H1 (cell line): ENCODE measurements at regions not wholly inside any gene's neighbourhood (a gene's known extent, or its start where the extent isn't known, plus 50 kb on each side); places are given as distances from the start of the nearest gene placed in this dataset.

Experiments used
- CTCF ChIA-PET: fragments of 300-600 bp; sonication (Branson Sonifier 250); formaldehyde crosslinking; loops from one replicate; lab custom pipeline; 2021; ENCODE audit not compliant: partially characterized antibody; lab: Charles Lee
- POLR2A ChIA-PET: fragments of 300-600 bp; sonication (Branson Sonifier 250); formaldehyde crosslinking; loops from one replicate; lab custom pipeline; 2021; ENCODE audit warnings: inconsistent platforms; ENCODE audit not compliant: partially characterized antibody; lab: Charles Lee
- DNase-seq, 2 experiments: peaks; one replicate each; pipeline versions ENCODE4 v3.0.0 to v3.0.0-alpha.2; 2010 to 2022; ENCODE audit warnings: low spot score in 2 of 2, low read depth in 1 of 2, mixed read lengths in 1 of 2
- FAIRE-seq: peaks from 2 replicates; lab custom pipeline; 2011; peaks lifted over from hg19 to GRCh38; lab: Jason Lieb, UNC
- H2AFZ ChIP-seq: 2 replicates; pipeline ENCODE4 v1.8.1; 2012; ENCODE audit warnings: low read length, inconsistent platforms
- H2AK5ac ChIP-seq: 2 replicates; pipeline ENCODE4 v1.6.1; 2013; ENCODE audit warnings: low read depth, low read length
- H2BK120ac ChIP-seq: replicated peaks from 2 replicates; pipeline ENCODE3; 2013; ENCODE audit warnings: low read depth, low read length, inconsistent platforms
- H2BK12ac ChIP-seq: 2 replicates; pipeline ENCODE4 v1.6.1; 2013; ENCODE audit warnings: low read depth, low read length
- H2BK15ac ChIP-seq: 2 replicates; pipeline ENCODE4 v1.6.1; 2013; ENCODE audit warnings: low read length
- H2BK20ac ChIP-seq: 2 replicates; pipeline ENCODE4 v1.6.1; 2013; ENCODE audit warnings: low read length
- H2BK5ac ChIP-seq: 2 replicates; pipeline ENCODE4 v1.6.1; 2013; ENCODE audit warnings: low read depth, low read length
- H3K14ac ChIP-seq: 2 replicates; pipeline ENCODE4 v1.6.1; 2013; ENCODE audit warnings: inconsistent platforms; ENCODE audit not compliant: insufficient read length
- H3K18ac ChIP-seq: 2 replicates; pipeline ENCODE4 v1.6.1; 2013; ENCODE audit warnings: low read length; ENCODE audit errors: extremely low read depth
- H3K23ac ChIP-seq: 2 replicates; pipeline ENCODE4 v1.6.1; 2013; ENCODE audit warnings: inconsistent platforms; ENCODE audit not compliant: insufficient read length
- H3K23me2 ChIP-seq: 2 replicates; pipeline ENCODE4 v1.6.1; 2013; ENCODE audit warnings: low read depth, low read length
- H3K27ac ChIP-seq: 2 replicates; pipeline ENCODE4 v1.6.1; 2011; ENCODE audit warnings: low read depth, low read length, inconsistent platforms
- H3K27me3 ChIP-seq, 4 experiments: replicated peaks in 1 of 4; 1 replicate in 1 of 4; 2 replicates in 3 of 4; pipeline versions ENCODE4 v1.6.1 to v1.8.1; 2011 to 2013; ENCODE audit warnings: low read length in 3 of 4, mild to moderate bottlenecking in 3 of 4, inconsistent platforms in 2 of 4, mixed read lengths in 2 of 4, moderate library complexity in 1 of 4; ENCODE audit not compliant: control insufficient read depth in 3 of 4, insufficient read depth in 3 of 4; ENCODE audit errors: extremely low read depth in 1 of 4
- H3K36me3 ChIP-seq, 4 experiments: 2 replicates each; pipeline versions ENCODE4 v1.6.1 to v1.8.1; 2011 to 2013; ENCODE audit warnings: mild to moderate bottlenecking in 4 of 4, low read length in 3 of 4, moderate library complexity in 2 of 4, control low read depth in 1 of 4, inconsistent platforms in 1 of 4; ENCODE audit not compliant: insufficient read depth in 4 of 4, control insufficient read depth in 2 of 4
- H3K4ac ChIP-seq: replicated peaks from 2 replicates; pipeline ENCODE3; 2013; ENCODE audit warnings: low read length, low read depth, mixed read lengths, inconsistent platforms; ENCODE audit not compliant: insufficient read length
- H3K4me1 ChIP-seq, 4 experiments: replicated peaks in 1 of 4; 1 replicate in 1 of 4; 2 replicates in 3 of 4; pipeline versions ENCODE4 v1.6.1 to v1.8.1; 2011 to 2013; ENCODE audit warnings: low read length in 3 of 4, inconsistent platforms in 2 of 4, mixed read lengths in 1 of 4; ENCODE audit not compliant: insufficient read depth in 4 of 4, control insufficient read depth in 3 of 4
- H3K4me2 ChIP-seq, 2 experiments: 2 replicates each; pipeline versions ENCODE4 v1.6.1 to v1.8.1; 2011 to 2013; ENCODE audit warnings: low read depth in 2 of 2, low read length in 2 of 2, control low read depth in 1 of 2, inconsistent platforms in 1 of 2, mild to moderate bottlenecking in 1 of 2; ENCODE audit not compliant: insufficient read depth in 1 of 2
- H3K4me3 ChIP-seq, 4 experiments: fragments of 200-600, 300-600 bp in 1 of 4; sonication (generic), shearing (Covaris generic), sonication (Bioruptor Twin) in 1 of 4; 2 replicates each; pipeline versions ENCODE4 v1.5.1 to v1.8.1; 2011 to 2016; ENCODE audit warnings: low read length in 4 of 4, low read depth in 3 of 4, control low read depth in 2 of 4, inconsistent platforms in 2 of 4, mild to moderate bottlenecking in 2 of 4, mixed read lengths in 1 of 4, moderate library complexity in 1 of 4; ENCODE audit not compliant: insufficient read depth in 2 of 4; ENCODE audit errors: extremely low read depth in 1 of 4
- H3K56ac ChIP-seq: replicated peaks from 2 replicates; pipeline ENCODE3; 2013; ENCODE audit warnings: low read depth, mild to moderate bottlenecking, mixed read lengths, low read length, inconsistent platforms; ENCODE audit not compliant: insufficient read length
- H3K79me1 ChIP-seq: 2 replicates; pipeline ENCODE4 v1.6.1; 2013; ENCODE audit warnings: low read depth, low read length, control low read depth
- H3K79me2 ChIP-seq, 2 experiments: 2 replicates each; pipeline versions ENCODE4 v1.6.1 to v1.8.1; 2012 to 2013; ENCODE audit warnings: low read length in 2 of 2, mild to moderate bottlenecking in 2 of 2, inconsistent platforms in 1 of 2; ENCODE audit not compliant: insufficient read depth in 2 of 2, control insufficient read depth in 1 of 2
- H3K9ac ChIP-seq, 4 experiments: replicated peaks in 1 of 4; 1 replicate in 1 of 4; 2 replicates in 3 of 4; pipeline versions ENCODE4 v1.6.1 to v1.8.1; 2011 to 2013; ENCODE audit warnings: low read depth in 3 of 4, low read length in 3 of 4, control low read depth in 2 of 4, mild to moderate bottlenecking in 2 of 4, moderate library complexity in 2 of 4, inconsistent platforms in 1 of 4; ENCODE audit errors: extremely low read depth in 1 of 4
- H3K9me3 ChIP-seq, 2 experiments: 2 replicates each; pipeline versions ENCODE4 v1.6.1 to v1.8.1; 2012 to 2013; ENCODE audit warnings: mild to moderate bottlenecking in 2 of 2, moderate library complexity in 2 of 2, control low read depth in 1 of 2, inconsistent platforms in 1 of 2, low read depth in 1 of 2, low read length in 1 of 2, mixed read lengths in 1 of 2; ENCODE audit not compliant: insufficient read depth in 2 of 2
- H4K20me1 ChIP-seq, 2 experiments: replicated peaks in 1 of 2; 2 replicates each; pipeline versions ENCODE3 to v1.8.1; 2011 to 2013; ENCODE audit warnings: inconsistent platforms in 2 of 2, low read length in 2 of 2, mild to moderate bottlenecking in 1 of 2; ENCODE audit not compliant: insufficient read depth in 2 of 2, control insufficient read depth in 1 of 2
- H4K5ac ChIP-seq: 2 replicates; pipeline ENCODE4 v1.6.1; 2013; ENCODE audit warnings: low read length, low read depth, mixed read lengths, inconsistent platforms; ENCODE audit not compliant: insufficient read length
- H4K8ac ChIP-seq: 2 replicates; pipeline ENCODE4 v1.8.0; 2013; ENCODE audit warnings: mild to moderate bottlenecking, moderate library complexity, low read length, inconsistent platforms; ENCODE audit not compliant: insufficient read depth; ENCODE audit errors: extremely low read depth
- H4K91ac ChIP-seq: replicated peaks from 2 replicates; pipeline ENCODE3; 2013; ENCODE audit warnings: low read length, mixed read lengths, inconsistent platforms; ENCODE audit not compliant: insufficient read length
- TBP ChIP-seq: IDR thresholded peaks from 2 replicates; pipeline ENCODE4 v1.6.1; 2011; ENCODE audit warnings: low read depth, low read length, improper control_type of control experiment
- TEAD4 ChIP-seq: IDR thresholded peaks from 2 replicates; pipeline ENCODE4 v1.6.1; 2012; ENCODE audit warnings: low read depth, low read length, inconsistent platforms, mixed read lengths
- WGBS, 2 experiments: shearing (Covaris generic) in 1 of 2; methylation state at CpG; one replicate each; pipeline versions ENCODE4 v1.1.6 to v1.1.7; 2013 to 2015; ENCODE audit warnings: low lambda C conversion rate in 2 of 2, mixed read lengths in 2 of 2, inconsistent platforms in 1 of 2, low coverage in 1 of 2, missing lambda C conversion rate in 1 of 2; ENCODE audit not compliant: insufficient replicate concordance in 2 of 2, insufficient coverage in 1 of 2, insufficient read length in 1 of 2; ENCODE audit errors: extremely low coverage in 1 of 2, missing lambda C conversion rate in 1 of 2; 5-methylcytosine and 5-hydroxymethylcytosine counted together

DNA sequence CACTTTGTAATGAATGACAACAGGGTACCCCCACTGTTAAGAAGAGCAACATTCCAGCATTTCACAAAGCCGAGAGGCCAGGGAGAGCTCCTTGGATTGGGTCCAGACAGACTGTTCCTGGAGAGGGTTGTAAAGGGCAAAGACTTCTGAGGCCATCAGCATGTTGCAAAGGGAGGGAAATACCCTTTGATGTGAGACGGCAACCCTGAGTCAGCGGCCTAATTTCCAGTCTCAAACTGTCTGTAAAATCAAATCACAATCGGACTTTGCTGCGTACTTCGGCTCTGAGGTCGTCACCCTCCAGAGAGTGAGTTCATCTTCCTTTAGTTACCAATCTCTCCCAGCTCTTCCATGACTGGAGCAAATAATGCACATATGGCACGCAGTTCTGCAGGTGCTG lies 101.0 kb upstream of the DTNBP1 start:
- no peak for FAIRE-seq
- no peak overlapping the region for H3K9ac ChIP-seq
- no peak overlapping the region for H3K56ac ChIP-seq
- H4K5ac ChIP-seq, result no peak overlapping the region
- H3K14ac ChIP-seq, result no peak overlapping the region
- peaks cover 0 to 3% of the 10 kb centered on the region in 2 experiments; a peak in 1 of 4 replicates for H3K9me3 ChIP-seq
- H3K27me3 ChIP-seq, result no peaks in the 10 kb centered on the region
- H2AK5ac ChIP-seq, result no peak overlapping the region
- H3K23me2 ChIP-seq, result no peaks in the 10 kb centered on the region
- no peak overlapping the region for H3K4ac ChIP-seq
- H4K91ac ChIP-seq, result no peak overlapping the region
- no peak overlapping the region for H3K4me3 ChIP-seq
- WGBS, 2 experiments, result 88% methylated on average over 8 of the region's 8 CpGs; no CpG with 5 or more reads in 1 of the 2 experiments
- ChIA-PET CTCF (interaction anchor here (0.6 to 1.1 kb wide), 3 partner anchors 10 to 115 kb away, joined by 3 to 4 read pairs (median 4); no protein-coding TSS in a partner anchor), POLR2A (no interaction called here)
- peaks cover 0 to 4% (median 1%) of the 10 kb centered on the region in 4 experiments; a peak in 2 of 7 replicates for H3K4me1 ChIP-seq
- no peaks in the 10 kb centered on the region for H4K20me1 ChIP-seq
- H3K18ac ChIP-seq, result no peak overlapping the region
- H3K23ac ChIP-seq, result no peak overlapping the region
- no peaks in the 10 kb centered on the region for H3K79me1 ChIP-seq
- no peaks in the 10 kb centered on the region for H3K79me2 ChIP-seq
- H2AFZ ChIP-seq, result no peak overlapping the region
- peak; percentile 48; the same call in 1 of the 2 replicates for TF ChIP-seq TEAD4
- no peak for TF ChIP-seq TBP
- TF ChIP-seq, all 59 proteins: peak for 1
- no peak overlapping the region for H2BK12ac ChIP-seq
- no peak overlapping the region for H3K4me2 ChIP-seq
- DNase-seq, result no peak
- 0 out of 8 replicates have a peak, but pooled peaks cover 0 to 2% (median 0%) of the 10 kb centered on the region in 4 experiments for H3K36me3 ChIP-seq
- H4K8ac ChIP-seq, result no peak overlapping the region
- no peak overlapping the region for H2BK5ac ChIP-seq
- H3K27ac ChIP-seq, result no peak overlapping the region
- H2BK120ac ChIP-seq, result no peak overlapping the region
- H2BK20ac ChIP-seq, result no peak overlapping the region
- no peak overlapping the region for H2BK15ac ChIP-seq
